Hematopoietic multipotent progenitor cell treated with erythropoietin and hydrocortisone succinate and interleukin-3 and kit ligand, for 8 days (in vitro differentiated cells): ENCODE measurements at regions not wholly inside any gene's neighbourhood (a gene's known extent, or its start where the extent isn't known, plus 50 kb on each side); places are given as distances from the start of the nearest gene placed in this dataset.

Source experiments
- DNase-seq: peaks from one replicate; pipeline ENCODE4 v3.0.0-alpha.2; 2015

DNA sequence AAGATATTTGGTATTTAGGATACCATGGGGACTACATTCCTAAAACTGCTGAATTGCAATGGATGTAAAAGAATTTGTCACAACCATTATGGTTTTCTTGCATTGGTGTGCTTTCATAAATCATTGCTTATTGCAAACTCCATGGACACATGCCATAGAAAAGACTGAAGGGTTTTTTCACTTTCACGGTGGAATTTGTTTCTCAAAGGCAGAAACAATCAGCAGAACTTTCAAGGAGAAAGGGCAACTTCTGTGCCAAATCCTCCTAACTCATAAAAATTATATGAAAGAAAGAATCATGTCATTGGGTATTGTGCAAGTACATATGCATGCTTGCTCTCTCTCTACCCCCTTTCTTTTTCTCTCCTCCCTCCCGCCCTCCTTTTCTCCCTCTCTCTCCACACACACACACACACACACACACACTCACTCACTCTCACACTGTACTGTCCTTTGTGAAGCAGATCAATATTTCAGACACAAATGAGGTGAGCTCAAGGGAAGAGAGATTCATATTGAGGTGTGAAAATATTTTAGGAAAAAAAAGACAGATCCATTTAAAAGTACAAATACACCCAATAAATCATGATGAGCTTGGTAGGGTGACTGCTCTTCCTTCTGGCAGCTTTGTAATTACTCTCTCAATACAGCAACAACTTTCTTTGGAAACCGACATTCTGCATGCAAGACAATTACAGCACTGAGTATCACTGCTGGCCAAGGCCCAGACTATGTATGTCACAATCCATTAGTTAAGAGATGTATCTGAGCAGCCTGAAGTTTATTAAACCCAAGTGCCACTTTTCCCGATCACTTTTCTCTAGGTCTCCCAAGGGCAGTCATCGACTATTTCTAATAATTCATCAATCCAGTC lies 492.6 kb downstream of the TUSC7 start:
- no peak for DNase-seq

DNA sequence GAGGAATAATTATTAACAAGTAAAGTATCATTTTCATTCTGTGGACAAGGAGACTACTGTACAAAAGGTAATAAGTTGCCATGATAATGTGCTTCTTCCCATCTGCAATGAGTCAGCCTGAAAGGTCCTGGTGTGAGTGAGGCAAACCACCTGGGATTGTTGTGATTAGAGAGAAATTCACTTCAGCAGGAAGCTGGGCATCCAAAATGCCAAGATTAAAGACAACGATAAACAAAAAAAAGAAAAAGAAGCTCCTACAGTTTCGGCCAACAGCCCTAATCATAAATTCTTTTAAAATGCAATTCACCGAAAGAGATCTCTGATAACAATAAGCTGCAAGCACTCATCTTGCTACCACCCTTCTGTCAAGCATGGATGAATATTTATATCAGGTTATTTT lies 507.8 kb downstream of the TUSC7 start:
- DNase-seq = no peak

GRCh38 chr3:117217760-117218316 lies 508.3 kb downstream of the TUSC7 start:
- DNase-seq = no peak

- DNase-seq = no peak
These were observed 509.1 kb downstream of the TUSC7 start for GRCh38 chr3:117218641-117219048.

GRCh38 chr3:117219296-117219695 lies 509.7 kb downstream of the TUSC7 start:
- DNase-seq = no peak

DNA sequence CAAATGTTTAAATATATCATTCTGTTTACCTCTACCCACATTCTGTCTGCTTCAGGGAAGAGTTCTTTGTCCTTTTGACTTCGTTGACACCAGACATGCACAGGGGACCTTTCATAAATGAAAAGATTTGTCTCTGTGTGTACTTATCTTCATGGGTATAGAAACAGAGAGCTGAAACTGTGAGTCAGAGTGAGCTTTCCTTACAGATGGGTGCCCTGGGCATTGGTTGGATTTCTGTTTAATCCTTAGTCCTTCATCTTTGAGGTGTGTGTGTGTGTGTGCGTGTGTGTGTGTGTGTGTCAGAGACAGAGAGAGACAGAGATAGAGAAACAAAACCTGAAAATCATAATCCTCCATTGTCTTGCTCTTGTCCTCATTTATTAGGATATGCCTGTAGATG lies 517.4 kb downstream of the TUSC7 start:
- no peak for DNase-seq

- no peak for DNase-seq
These were observed 518.9 kb downstream of the TUSC7 start for GRCh38 chr3:117228466-117228865.

DNA sequence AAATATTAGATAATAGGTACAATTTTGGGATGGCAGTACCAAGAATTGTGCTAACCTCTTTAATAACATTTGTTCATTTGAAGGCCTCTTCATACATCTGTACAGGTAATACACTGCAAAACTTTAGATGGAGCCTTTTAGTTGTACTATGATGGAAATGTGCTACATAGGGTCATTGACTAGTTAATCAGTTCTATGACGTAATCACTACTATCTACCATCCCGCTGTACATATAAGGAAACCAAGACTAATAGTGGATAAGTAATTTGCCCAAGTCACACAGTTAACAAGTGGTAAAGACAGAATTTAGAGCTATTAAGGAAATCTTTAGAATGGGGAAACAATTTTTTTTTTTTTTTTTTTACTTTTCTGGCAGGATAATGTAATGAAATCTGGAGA lies 521.3 kb downstream of the TUSC7 start:
- no peak for DNase-seq

- DNase-seq = no peak
These were observed 524.8 kb downstream of the TUSC7 start for GRCh38 chr3:117234331-117234730.

DNA sequence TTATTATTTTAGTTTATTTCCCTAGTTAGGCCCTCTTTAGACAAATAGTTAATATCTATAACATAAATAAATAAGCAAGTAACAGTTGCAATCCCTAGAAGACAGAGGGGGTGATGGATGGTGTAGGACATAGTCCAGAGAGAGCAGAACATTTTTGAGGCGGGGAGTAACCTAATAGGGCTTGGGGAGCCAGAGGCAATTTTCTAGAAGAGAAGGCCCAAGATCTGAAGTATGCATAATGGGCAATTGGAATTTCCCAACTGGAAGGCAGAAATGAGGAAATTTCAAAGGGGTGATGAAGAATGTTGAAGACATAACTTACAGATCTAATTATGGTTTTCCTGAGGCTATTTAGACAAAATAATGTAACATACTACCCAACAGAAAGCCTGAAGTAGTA lies 525.7 kb downstream of the TUSC7 start:
- DNase-seq = no peak

GRCh38 chr3:117238806-117239205 lies 529.2 kb downstream of the TUSC7 start:
- no peak for DNase-seq

DNA sequence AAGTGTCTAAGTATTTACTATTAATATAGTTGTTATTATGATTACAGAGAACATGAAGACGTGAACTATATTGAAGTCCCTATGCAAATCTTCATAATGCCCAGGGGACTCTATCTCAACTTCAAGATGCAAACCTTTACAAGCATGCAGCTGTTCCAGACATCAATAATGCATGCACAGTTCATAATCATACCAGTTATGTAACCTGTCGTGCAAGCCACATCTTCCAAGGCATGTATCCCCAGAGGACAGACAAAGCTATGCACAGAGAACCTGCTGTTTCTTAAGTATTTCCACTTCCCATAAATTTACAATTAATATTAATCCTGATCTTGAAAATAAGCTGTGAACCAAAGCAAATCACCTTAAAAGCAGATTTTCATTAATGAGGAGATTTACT lies 534.1 kb downstream of the TUSC7 start:
- DNase-seq = no peak

DNA sequence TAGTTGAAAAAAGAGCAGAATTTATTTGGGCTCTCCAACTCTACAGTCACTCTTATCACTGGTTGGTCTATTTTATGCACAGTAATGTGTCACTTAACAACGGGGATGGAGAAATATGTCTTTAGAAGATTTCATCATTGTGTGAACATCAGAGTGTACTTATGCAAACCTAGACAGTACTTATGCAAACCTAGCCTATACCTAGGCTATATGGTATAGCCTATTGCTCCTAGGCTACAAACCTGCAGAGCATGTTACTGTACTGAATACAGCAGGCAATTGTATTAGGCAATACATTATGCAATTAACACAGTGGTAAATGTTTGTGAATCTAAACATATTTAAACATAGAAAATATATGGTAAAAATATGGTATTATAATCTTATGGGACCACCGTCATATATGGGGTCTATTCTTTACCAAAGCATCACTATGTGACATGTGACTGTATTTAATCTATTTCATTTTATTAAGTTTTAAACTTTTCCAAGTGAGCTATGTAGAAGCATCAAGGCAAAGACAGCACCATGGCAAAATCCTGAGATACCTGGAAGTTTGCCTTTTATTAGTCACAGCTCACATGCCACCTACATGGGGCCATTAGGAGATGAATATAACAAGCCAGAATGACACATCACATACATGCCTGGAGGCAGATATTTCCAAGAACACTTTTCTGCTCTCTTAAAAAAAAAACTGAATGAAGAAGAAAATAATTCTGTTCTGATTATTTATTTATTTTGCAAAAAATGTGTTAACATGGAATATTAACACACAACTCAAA lies 537.4 kb downstream of the TUSC7 start:
- no peak for DNase-seq

- no peak for DNase-seq
These were observed 538.6 kb downstream of the TUSC7 start for GRCh38 chr3:117248153-117248552.

DNA sequence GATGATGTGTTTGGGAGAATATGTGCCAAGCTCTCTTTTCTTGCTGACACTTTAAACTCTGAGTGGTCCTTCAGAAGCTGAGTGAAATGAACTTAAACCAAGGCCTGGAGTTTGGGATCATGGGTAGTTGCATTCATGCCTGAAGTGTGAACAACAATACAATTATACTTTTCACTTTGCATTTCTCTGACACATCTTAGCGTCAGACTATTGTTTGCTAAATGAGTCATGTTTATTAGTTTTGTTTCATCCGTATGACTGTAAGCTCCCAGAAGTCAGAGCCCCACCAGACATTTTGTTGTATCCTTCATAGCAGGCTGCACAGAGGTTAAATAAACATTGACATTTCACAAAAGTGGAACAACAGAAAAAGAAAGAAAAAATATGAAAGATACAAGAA lies 542.6 kb downstream of the TUSC7 start:
- DNase-seq = no peak

DNA sequence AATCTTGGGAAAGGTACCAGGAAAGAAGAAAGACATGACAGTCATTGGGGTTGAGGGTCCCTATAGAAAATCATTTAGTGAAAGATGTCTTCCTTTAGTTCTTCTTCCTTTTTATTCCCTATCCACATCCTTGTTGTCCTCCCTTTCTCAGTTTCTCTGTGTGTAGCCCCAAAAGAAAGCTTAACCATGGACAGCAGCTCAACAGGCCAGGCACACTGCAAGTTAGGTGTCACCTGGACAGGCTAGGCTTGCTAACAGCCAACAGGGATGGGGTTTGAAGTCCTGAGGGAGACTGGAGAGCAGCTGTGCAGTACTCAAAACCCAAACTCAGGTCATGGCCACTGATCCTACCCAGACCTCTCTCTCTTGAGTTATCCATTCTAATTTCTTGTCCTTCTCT lies 543.1 kb downstream of the TUSC7 start:
- no peak for DNase-seq

GRCh38 chr3:117253636-117254035 lies 544.1 kb downstream of the TUSC7 start:
- no peak for DNase-seq

DNA sequence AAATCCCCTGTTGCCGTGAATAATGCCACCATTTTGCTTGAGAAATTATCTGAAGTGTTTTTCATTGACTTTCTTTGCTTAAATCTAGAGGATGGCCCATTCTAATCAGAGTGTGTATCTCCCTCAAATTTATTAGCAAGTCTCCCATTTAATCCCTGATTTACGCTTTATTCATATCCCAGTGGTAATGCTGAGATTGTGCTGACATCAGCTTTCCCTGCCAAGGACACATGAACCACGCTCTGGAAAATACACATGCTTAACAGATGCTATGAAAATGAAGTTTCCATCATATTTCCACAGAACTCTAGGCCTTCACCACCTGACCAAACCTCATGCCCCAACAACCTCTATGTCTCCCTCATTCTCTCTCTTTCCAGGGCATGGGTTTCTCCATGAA lies 545.4 kb downstream of the TUSC7 start:
- DNase-seq = no peak

- no peak for DNase-seq
These were observed 546.2 kb downstream of the TUSC7 start for GRCh38 chr3:117255736-117256135.

DNA sequence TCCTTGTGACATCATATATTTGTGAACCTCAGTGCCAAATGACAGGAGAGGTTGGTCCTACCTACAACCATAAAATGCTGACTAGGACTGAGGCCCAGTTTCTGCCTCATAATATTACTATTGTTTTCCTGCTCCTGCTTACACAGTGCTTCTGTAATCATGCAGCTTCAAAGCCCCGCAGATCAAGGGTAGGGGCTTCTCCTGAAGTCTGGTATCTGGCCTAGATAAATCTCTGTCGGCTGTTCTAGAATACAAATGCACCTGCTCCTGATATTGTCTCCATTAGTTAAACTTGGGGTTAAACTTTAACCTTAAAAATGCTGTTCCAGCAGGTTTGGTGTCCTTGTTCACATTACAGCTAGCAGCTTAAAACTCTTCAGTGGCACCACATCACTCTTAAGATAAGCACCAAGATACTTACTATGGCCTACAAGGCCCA lies 552.4 kb downstream of the TUSC7 start:
- DNase-seq = no peak

- DNase-seq = no peak
These were observed 553.7 kb downstream of the TUSC7 start for GRCh38 chr3:117263270-117263669.

DNA sequence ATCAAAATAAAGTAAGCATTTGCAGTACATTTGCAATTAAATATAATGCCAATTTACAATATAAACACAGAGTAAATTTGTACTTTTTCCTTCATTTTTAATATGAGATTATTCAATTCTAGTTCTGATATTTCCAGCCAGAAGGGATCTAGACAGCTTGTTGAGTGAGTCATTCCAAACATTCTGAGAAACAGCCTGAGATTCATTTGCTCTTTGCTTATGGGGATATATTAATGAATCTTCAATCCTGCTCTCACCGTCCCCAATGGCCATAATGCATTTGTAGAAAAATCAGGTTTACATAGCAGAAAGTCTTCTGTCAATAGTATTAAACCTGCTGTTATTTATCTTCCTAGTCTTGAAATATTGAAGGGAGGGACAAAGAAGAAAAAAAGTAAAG lies 554.2 kb downstream of the TUSC7 start:
- no peak for DNase-seq

DNA sequence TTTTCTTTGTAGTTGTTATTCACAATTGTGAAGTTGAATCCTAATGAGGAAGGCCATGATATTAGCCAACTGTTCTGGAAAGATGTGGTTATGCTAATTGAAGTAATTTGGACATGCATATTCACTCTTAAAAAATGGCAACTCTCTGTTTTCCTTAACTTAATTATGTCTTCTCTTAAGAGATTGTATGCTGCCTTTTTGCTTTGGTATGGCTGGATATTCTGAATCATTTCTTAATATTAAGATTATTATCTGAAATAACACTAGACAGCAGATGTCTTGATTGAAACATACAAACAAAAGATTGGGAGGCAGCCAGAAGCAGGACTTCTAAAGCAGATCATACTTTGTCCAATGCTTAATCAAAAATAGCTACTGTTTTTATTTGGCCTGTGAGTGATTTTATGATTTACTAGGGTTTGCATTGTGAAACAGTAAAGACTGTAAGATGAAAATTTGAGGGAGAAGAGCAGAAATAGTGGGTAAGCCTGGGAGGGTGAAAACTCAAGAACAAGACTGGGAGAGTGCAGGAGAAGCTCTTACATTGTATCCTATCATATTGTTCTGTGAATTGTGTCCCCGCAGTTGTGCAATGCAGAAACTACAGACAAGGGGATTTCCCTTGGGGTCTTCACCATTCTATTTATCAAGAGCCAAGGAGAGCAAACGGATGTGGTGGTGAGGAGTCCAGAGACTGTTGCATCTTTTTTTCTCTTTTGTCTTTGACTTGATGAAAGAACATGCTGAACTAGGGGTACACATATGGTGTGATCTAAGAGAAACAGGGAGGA lies 554.8 kb downstream of the TUSC7 start:
- DNase-seq = no peak
